ENCODE measurements at regions not wholly inside any gene's neighbourhood (a gene's known extent, or its start where the extent isn't known, plus 50 kb on each side); places are given as distances from the start of the nearest gene placed in this dataset.

GRCh38 chr16:80356365-80356764 lies 184.4 kb upstream of the DYNLRB2 start:
- no peak for DNase-seq (ENCODE audit: low read depth in 2 of 2)

GRCh38 chr16:80355335-80355734 lies 185.5 kb upstream of the DYNLRB2 start:
- DNase-seq (ENCODE audit: low read depth in 2 of 2), result no peak

- DNase-seq (ENCODE audit: low read depth in 2 of 2), result no peak
Observed at GRCh38 chr16:80350061-80350460, 190.7 kb upstream of the DYNLRB2 start.

GRCh38 chr16:80347900-80348299 lies 192.9 kb upstream of the DYNLRB2 start:
- no peak for DNase-seq (ENCODE audit: low read depth in 2 of 2)

- no peak for DNase-seq (ENCODE audit: low read depth in 2 of 2)
Observed at GRCh38 chr16:80347002-80347401, 193.8 kb upstream of the DYNLRB2 start.

GRCh38 chr16:80346111-80346632 lies 194.6 kb upstream of the DYNLRB2 start:
- no peak for DNase-seq (ENCODE audit: low read depth in 2 of 2)

GRCh38 chr16:80345701-80346100 lies 195.1 kb upstream of the DYNLRB2 start:
- no peak for DNase-seq (ENCODE audit: low read depth in 2 of 2)

- DNase-seq (ENCODE audit: low read depth in 2 of 2), result no peak
Observed at GRCh38 chr16:80344570-80344969, 196.2 kb upstream of the DYNLRB2 start.

- DNase-seq (ENCODE audit: low read depth in 2 of 2), result no peak
Observed at GRCh38 chr16:80341263-80341662, 199.5 kb upstream of the DYNLRB2 start.

GRCh38 chr16:80337786-80338185 lies 203.0 kb upstream of the DYNLRB2 start:
- no peak for DNase-seq (ENCODE audit: low read depth in 2 of 2)

- DNase-seq (ENCODE audit: low read depth in 2 of 2), result no peak
Observed at GRCh38 chr16:80330803-80331202, 210.0 kb upstream of the DYNLRB2 start.

GRCh38 chr16:80330150-80330549 lies 210.6 kb upstream of the DYNLRB2 start:
- no peak for DNase-seq (ENCODE audit: low read depth in 2 of 2)

GRCh38 chr16:80327740-80328139 lies 213.1 kb upstream of the DYNLRB2 start:
- no peak for DNase-seq (ENCODE audit: low read depth in 2 of 2)

- DNase-seq (ENCODE audit: low read depth in 2 of 2), result no peak
Observed at GRCh38 chr16:80324371-80324770, 216.4 kb upstream of the DYNLRB2 start.

- DNase-seq (ENCODE audit: low read depth in 2 of 2), result no peak
Observed at GRCh38 chr16:80323808-80324195, 217.0 kb upstream of the DYNLRB2 start.

- DNase-seq (ENCODE audit: low read depth in 2 of 2), result no peak
Observed at GRCh38 chr16:80323187-80323807, 217.5 kb upstream of the DYNLRB2 start.

GRCh38 chr16:80319181-80319580 lies 221.6 kb upstream of the DYNLRB2 start:
- no peak for DNase-seq (ENCODE audit: low read depth in 2 of 2)

GRCh38 chr16:80318107-80318506 lies 222.7 kb upstream of the DYNLRB2 start:
- no peak for DNase-seq (ENCODE audit: low read depth in 2 of 2)

GRCh38 chr16:80317599-80318037 lies 223.2 kb upstream of the DYNLRB2 start:
- no peak for DNase-seq (ENCODE audit: low read depth in 2 of 2)

GRCh38 chr16:80317116-80317515 lies 223.7 kb upstream of the DYNLRB2 start:
- DNase-seq (ENCODE audit: low read depth in 2 of 2), result no peak

- no peak for DNase-seq (ENCODE audit: low read depth in 2 of 2)
Observed at GRCh38 chr16:80314042-80314441, 226.8 kb upstream of the DYNLRB2 start.

GRCh38 chr16:80309178-80309577 lies 231.6 kb upstream of the DYNLRB2 start:
- no peak for DNase-seq (ENCODE audit: low read depth in 2 of 2)

- no peak for DNase-seq (ENCODE audit: low read depth in 2 of 2)
Observed at GRCh38 chr16:80305410-80305809, 235.4 kb upstream of the DYNLRB2 start.

- DNase-seq (ENCODE audit: low read depth in 2 of 2), result no peak
Observed at GRCh38 chr16:80303691-80304090, 237.1 kb upstream of the DYNLRB2 start.
